ENCODE measurements at regions not wholly inside any gene's neighbourhood (a gene's known extent, or its start where the extent isn't known, plus 50 kb on each side); places are given as distances from the start of the nearest gene placed in this dataset.

DNA sequence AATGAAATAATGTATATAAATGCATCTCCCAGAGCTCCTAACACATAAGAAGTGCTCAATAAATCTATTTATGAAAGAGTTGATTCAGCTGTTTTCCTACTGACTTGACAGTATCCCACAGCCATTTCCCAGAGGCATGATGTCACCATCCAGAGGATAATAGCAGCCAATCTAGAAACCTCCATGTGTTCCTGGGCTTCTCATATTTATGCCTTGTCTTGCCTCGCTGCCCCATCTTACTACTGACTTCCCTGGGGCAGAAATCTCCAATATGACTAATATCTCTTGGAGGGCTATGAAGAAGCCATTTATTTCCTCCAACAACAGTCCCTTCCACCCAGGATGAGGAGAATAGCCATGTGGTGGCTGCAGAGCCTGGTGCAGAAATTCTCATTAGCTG lies 115.4 kb upstream of the NAV2 start:
- WGBS, result 90% methylated on average over 1 of the region's 1 CpG
- H3K4me3 ChIP-seq (ENCODE audit: low read depth, low read length), result no peak overlapping the region
- no peaks in the 10 kb centered on the region for H3K36me3 ChIP-seq (ENCODE audit: insufficient read depth)
- H3K4me1 ChIP-seq (ENCODE audit: insufficient read depth), result peaks cover 4% of the 10 kb centered on the region
- H3K27ac ChIP-seq (ENCODE audit: low read depth), result no peak overlapping the region
- no peak for DNase-seq (ENCODE audit: extremely low spot score)

DNA sequence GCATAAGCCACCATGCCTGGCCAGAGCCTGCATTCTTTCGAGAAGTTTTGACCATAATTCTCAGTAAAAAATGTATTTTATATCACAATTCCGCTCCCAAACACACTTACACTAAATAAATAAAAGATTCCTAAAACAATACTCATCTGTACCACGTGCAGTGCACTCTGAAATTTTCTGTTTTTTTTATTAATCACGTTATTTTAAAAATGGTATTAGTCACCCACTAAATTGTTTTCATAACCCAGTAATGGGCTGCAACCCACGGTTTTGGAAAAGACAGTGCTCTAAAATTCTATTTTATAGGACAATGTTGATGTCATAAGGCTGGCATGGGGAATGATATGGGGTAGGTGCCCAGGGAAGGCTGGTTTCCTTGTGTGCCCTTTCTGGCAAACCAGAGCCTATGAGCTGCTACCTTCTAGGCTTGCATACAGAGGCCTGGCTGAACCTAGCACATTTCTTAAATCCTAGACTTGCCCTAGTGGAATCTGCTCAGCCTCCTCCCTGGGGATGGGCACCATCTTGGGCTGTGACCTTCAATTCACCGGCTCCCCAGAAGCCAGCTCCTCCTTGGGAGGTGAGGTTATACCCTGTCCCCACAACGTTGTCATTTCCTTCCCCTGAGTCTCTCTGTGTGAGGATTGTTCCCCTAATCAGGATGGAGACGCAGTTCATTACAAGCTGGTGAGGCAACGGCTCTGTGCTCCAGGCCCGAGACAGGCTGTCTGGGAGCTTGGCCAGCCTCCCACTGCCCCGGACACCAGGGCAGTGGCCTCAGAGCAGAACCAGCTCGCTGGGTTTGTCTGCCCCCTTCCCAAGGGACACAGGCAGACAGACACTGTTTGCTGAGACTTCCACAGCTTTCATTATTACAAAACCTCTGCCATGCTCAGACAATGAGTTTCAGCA lies 116.5 kb upstream of the NAV2 start:
- 35% methylated on average over 12 of the region's 12 CpGs for WGBS
- H3K27ac ChIP-seq (ENCODE audit: low read depth), result peak overlapping the region; percentile 43
- peaks cover 4% of the 10 kb centered on the region for H3K4me1 ChIP-seq (ENCODE audit: insufficient read depth)
- no peaks in the 10 kb centered on the region for H3K36me3 ChIP-seq (ENCODE audit: insufficient read depth)
- no peak for DNase-seq (ENCODE audit: extremely low spot score)
- no peak overlapping the region for H3K4me3 ChIP-seq (ENCODE audit: low read depth, low read length)

DNA sequence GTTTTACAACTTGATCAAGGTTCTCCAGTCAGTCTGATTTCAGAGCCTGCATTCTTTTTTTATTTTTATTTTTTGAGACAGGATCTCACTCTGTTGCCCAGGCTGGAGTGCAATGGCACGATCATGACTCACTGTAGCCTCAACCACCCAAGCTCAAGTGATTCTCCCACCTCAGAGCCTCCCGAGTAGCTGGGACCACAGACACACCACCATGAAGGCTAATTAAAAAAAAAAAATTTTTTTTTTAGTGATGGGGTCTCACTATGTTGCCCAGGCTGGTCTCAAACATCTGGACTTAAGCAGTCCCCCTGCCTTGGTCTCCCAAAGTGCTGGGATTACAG lies 117.2 kb upstream of the NAV2 start:
- no peak overlapping the region for H3K27ac ChIP-seq (ENCODE audit: low read depth)
- H3K36me3 ChIP-seq (ENCODE audit: insufficient read depth), result no peaks in the 10 kb centered on the region
- no peak overlapping the region for H3K4me3 ChIP-seq (ENCODE audit: low read depth, low read length)
- 90% methylated on average over 2 of the region's 2 CpGs for WGBS
- no peak for DNase-seq (ENCODE audit: extremely low spot score)
- peaks cover 4% of the 10 kb centered on the region for H3K4me1 ChIP-seq (ENCODE audit: insufficient read depth)

DNA sequence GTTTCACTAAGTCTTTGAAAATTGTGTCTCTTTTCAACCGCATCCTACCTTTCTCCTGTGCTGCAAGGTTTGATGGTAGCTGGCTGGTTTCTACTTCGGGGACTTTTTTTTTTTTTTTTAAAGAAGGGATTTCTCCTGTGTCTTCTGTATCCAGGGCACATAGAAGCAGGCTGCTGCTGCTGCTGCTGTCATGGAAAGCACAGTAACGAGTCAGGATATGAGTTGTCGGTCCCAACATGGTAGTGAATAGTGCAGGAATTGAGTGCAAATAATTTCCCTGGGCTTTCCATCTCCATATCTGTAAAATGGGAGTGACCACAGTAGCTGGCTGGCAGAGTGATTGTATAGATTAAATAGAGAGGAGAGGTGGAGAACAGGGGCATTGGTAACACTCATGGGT lies 118.3 kb upstream of the NAV2 start:
- no peak for DNase-seq (ENCODE audit: extremely low spot score)
- no peak overlapping the region for H3K27ac ChIP-seq (ENCODE audit: low read depth)
- H3K4me1 ChIP-seq (ENCODE audit: insufficient read depth), result peaks cover 4% of the 10 kb centered on the region
- WGBS, result 94% methylated on average over 4 of the region's 4 CpGs
- H3K4me3 ChIP-seq (ENCODE audit: low read depth, low read length), result no peak overlapping the region
- no peaks in the 10 kb centered on the region for H3K36me3 ChIP-seq (ENCODE audit: insufficient read depth)

DNA sequence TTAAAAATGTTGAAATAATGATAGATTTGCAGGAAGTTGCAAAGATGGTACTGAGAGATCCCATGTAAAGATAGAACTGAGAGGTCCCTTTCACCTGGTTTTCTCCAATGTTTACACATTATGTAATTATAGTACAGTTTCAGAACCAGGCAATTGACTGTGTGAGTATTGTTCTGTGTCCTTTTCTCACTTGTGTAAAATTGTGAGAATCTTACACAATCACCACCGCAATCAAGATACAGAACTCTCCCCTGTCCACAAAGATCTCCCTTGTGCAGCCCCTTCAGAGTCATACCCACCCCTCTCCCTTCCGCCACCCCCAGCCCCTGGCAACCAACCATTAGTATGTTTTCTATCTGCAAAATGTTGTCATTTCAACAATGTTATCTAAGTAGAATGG lies 119.8 kb upstream of the NAV2 start:
- peaks cover 4% of the 10 kb centered on the region for H3K4me1 ChIP-seq (ENCODE audit: insufficient read depth)
- no peak for DNase-seq (ENCODE audit: extremely low spot score)

DNA sequence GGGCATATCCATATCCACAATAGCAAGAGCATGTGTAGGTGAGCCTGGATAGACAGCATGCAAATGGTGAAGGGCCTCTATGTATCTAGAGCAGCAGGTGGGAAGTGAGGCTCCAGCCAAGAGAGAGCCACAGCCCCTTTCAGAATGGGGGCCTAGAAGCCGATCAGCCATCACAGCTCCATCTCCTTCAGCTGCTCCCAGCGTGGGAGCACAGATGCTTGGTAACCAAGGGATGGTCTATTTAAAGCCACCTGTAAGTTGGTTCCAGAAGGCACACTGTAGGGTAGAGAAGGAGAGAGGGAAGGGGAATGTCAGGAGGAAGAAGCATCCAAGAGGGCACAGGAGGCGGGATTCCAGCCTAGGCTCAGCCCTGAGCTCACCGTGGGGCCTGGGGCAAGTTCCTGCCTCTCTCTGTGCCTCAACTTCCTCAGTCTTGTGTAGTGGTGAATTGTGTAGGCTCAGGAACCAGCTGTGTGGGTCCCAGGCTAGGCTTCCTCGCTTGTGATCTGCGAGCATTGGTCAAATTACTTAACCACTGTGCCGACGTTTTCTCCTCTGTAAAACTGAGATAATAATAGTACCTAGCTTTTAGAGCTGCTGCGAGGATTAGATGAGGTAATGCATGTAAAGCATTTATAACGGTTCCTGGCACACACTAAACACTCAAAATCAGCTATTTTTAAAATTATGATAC lies 122.9 kb upstream of the NAV2 start:
- no peaks in the 10 kb centered on the region for H3K36me3 ChIP-seq (ENCODE audit: insufficient read depth)
- no peak overlapping the region for H3K27ac ChIP-seq (ENCODE audit: low read depth)
- H3K4me1 ChIP-seq (ENCODE audit: insufficient read depth), result no peaks in the 10 kb centered on the region
- no peak overlapping the region for H3K4me3 ChIP-seq (ENCODE audit: low read depth, low read length)
- WGBS, result 73% methylated on average over 10 of the region's 10 CpGs
- DNase-seq (ENCODE audit: extremely low spot score), result no peak

More for the DNA sequence above, 119.8 kb upstream of the NAV2 start:
- Histone ChIP-seq H3K4me3 (ENCODE audit: low read depth, low read length) (no peak overlapping the region), H3K36me3 (ENCODE audit: insufficient read depth) (no peaks in the 10 kb centered on the region), H3K27ac (ENCODE audit: low read depth) (no peak overlapping the region)
- 84% methylated on average over 2 of the region's 2 CpGs for WGBS

DNA sequence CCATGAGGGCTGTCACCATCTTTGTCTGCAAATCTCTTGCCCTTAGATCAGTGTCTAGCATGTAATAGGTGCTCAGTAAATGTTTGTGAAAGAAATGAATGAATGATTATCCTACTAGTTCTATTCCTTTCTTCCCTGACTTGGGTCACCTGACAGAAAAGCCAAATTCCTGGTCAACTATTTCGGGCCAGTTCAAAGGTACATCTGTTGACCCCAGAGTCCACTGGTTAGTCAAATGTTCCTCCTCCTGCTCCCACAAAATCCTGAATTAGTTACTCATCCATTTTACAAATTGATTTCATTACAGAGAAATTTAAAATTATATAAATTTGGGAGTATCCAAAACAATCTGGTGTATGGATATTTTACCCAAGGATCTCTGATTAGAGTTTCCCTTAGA lies 124.7 kb upstream of the NAV2 start:
- no peaks in the 10 kb centered on the region for H3K4me1 ChIP-seq (ENCODE audit: insufficient read depth)
- no peaks in the 10 kb centered on the region for H3K36me3 ChIP-seq (ENCODE audit: insufficient read depth)
- no peak overlapping the region for H3K27ac ChIP-seq (ENCODE audit: low read depth)
- WGBS, result 100% methylated on average over 1 of the region's 1 CpG
- no peak for DNase-seq (ENCODE audit: extremely low spot score)
- H3K4me3 ChIP-seq (ENCODE audit: low read depth, low read length), result no peak overlapping the region

DNA sequence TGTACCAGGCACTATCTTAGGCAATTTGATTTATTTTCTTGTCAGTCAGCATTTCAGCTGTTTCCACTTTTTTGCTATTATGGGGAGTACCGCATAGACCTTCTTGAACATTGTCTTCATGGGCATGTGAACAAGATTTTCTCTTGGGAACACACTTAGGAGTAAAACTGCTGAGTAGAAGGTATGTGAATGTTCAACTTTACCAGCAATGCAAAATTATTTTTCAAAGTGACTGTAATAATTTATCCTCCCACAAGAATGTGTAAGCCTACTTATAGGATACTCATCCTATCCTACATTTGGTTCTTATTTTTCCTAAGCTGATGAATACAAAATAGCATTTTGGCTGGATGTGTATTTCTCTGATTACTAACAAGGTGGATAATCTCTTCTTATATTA lies 132.0 kb upstream of the NAV2 start:
- DNase-seq (ENCODE audit: extremely low spot score), result no peak
- Histone ChIP-seq H3K4me1 (ENCODE audit: insufficient read depth) (no peaks in the 10 kb centered on the region), H3K36me3 (ENCODE audit: insufficient read depth) (no peaks in the 10 kb centered on the region), H3K27ac (ENCODE audit: low read depth) (no peak overlapping the region), H3K4me3 (ENCODE audit: low read depth, low read length) (no peak overlapping the region)
- 100% methylated on average over 1 of the region's 1 CpG for WGBS

DNA sequence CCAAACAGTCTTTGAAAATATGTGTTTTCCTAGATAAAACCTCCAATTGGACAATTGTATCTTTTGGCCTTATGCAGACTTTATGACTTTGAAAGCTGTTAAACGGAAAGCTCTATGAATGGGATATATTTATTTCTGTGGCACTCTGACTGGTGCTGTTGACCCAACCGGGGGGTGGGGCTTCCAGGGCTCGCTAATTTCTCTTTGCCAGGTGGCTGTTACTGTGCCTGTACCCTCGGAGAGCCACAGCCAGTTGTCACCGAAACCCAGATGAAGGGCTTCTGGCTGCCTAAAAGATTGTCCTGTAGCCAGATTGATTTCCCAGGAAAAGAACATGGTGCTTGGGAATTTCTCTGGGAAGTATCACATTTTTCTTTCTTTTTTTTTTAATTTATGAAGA lies 132.7 kb upstream of the NAV2 start:
- no peak for DNase-seq (ENCODE audit: extremely low spot score)
- Histone ChIP-seq H3K36me3 (ENCODE audit: insufficient read depth) (no peaks in the 10 kb centered on the region), H3K4me1 (ENCODE audit: insufficient read depth) (no peaks in the 10 kb centered on the region), H3K27ac (ENCODE audit: low read depth) (no peak overlapping the region), H3K4me3 (ENCODE audit: low read depth, low read length) (no peak overlapping the region)
- 94% methylated on average over 5 of the region's 5 CpGs for WGBS

DNA sequence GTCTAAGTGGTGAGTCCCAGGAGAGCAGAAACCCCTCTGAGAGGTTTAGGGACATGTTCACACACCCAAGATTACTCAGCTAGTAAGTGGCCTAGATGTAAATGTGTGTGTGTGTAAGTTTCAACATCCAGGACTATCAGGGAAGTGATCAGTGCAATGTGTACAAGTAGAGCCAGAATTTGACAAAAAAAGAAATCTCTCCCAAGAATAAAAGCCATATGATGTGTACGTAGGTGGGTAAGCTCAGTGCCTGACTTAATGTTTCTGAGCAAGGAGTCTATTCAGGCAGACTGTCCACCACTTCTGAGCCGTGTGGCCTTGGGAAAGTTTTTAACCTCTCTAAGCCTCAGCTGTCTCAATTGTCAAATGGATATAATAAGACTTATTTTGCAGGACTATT lies 133.8 kb upstream of the NAV2 start:
- Histone ChIP-seq H3K36me3 (ENCODE audit: insufficient read depth) (no peaks in the 10 kb centered on the region), H3K4me1 (ENCODE audit: insufficient read depth) (no peaks in the 10 kb centered on the region), H3K4me3 (ENCODE audit: low read depth, low read length) (no peak overlapping the region), H3K27ac (ENCODE audit: low read depth) (no peak overlapping the region)
- no peak for DNase-seq (ENCODE audit: extremely low spot score)
- 84% methylated on average over 2 of the region's 2 CpGs for WGBS

DNA sequence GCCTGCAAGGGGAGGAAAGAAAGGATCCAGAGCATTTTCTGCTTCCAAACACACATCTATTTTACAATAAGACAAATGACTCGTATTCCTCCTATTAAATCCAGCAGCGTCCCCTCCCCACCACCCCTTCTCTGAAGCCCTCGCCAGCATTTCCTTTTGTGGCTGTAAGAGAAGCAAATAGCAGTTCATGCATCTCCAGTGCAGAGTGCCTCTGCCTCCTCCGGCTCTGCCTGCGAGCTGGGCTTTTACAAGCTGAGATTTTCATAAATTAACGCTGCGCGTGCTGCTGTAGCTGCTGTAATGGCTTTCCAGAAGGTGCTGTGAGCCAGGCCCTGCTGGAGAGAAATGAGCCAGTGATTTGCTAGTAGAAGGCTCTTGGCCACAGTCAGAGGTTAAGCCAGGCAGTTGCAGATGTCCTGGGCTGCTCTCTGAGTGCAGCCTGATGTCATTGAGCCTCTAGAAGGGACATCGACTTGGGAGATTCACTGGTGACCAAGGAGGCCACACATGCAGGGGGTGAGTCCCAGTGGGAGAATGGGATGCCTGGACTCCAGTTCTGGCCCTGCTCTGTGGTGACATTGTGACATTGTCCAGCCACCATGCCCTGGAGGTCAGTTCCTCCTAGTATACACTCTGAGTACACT lies 134.5 kb upstream of the NAV2 start:
- WGBS, result 5% methylated on average over 9 of the region's 9 CpGs
- Histone ChIP-seq H3K4me3 (ENCODE audit: low read depth, low read length) (no peak overlapping the region), H3K27ac (ENCODE audit: low read depth) (peak overlapping the region; percentile 14), H3K36me3 (ENCODE audit: insufficient read depth) (no peaks in the 10 kb centered on the region), H3K4me1 (ENCODE audit: insufficient read depth) (no peaks in the 10 kb centered on the region)
- DNase-seq (ENCODE audit: extremely low spot score), result peak; percentile 77

DNA sequence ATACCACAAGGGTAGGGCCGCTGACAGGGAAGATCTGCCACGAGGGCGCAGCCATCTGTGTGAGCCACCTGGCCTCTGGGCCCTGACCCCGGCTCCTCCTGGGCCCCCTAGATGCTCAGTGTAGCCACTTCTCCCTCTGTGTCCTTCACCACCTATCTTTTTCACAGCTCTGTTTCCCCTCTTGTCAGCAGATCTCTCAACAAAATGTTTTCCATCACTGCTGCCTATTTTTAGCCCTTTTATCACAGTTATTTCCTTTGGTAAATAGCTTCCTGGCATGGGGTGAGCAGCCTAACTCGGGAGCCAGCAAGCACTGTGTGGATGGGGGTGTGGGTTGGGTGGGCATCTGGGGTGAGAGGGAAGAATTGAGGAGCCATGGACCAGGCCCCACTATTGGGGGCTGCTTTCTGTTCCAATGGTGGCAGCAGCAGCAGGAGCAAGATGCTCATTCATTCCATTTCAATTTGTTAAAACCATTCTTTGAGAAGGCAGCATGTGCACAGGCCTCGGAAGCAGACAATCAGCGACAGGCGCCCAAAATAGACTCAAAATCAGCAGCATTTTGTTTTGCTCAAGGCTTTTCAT lies 135.2 kb upstream of the NAV2 start:
- Histone ChIP-seq H3K27ac (ENCODE audit: low read depth) (peak overlapping the region; percentile 3), H3K4me1 (ENCODE audit: insufficient read depth) (no peaks in the 10 kb centered on the region), H3K4me3 (ENCODE audit: low read depth, low read length) (no peak overlapping the region), H3K36me3 (ENCODE audit: insufficient read depth) (no peaks in the 10 kb centered on the region)
- WGBS, result 21% methylated on average over 8 of the region's 8 CpGs
- DNase-seq (ENCODE audit: extremely low spot score), result no peak

DNA sequence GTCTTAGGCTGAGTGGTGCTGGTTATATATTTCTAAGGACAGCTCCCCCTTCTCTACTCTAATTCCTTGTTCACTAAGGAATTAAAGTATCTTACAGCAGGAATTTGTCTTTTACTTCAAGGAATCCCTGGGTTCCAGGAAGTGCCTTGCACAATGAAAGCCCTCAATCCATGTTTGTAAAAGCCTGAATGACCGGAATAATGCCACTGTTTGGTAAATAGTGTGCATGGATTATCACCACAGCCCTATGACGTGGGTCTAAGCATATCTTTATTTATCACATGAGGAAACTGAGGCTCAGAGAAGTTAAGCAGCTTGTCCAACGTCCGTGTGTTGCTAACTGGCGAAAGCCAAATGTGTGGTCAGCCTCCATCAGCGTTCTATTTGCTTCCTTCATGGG lies 135.7 kb upstream of the NAV2 start:
- Histone ChIP-seq H3K27ac (ENCODE audit: low read depth) (peak overlapping the region; percentile 3), H3K36me3 (ENCODE audit: insufficient read depth) (no peaks in the 10 kb centered on the region), H3K4me3 (ENCODE audit: low read depth, low read length) (no peak overlapping the region), H3K4me1 (ENCODE audit: insufficient read depth) (no peaks in the 10 kb centered on the region)
- DNase-seq (ENCODE audit: extremely low spot score), result no peak
- WGBS, result 70% methylated on average over 6 of the region's 6 CpGs

DNA sequence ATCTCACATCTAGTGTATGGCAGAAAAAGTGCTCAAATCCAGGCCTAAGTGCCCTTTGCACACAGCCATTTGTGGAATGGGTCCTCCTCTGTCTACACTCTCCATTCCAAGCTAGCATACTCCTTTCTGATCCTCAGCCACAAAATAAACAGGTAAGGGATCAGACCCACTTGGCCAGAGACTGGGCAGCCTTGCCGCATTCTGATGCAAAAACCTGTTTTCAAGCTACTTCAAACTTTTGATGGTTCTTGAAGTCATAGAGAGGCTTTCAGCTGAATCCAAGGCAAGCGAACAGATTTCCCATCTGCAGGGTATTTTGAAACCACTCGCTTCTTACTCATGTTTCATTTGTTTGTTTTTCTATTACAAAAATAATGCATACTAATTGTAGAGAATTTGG lies 136.6 kb upstream of the NAV2 start:
- Histone ChIP-seq H3K27ac (ENCODE audit: low read depth) (no peak overlapping the region), H3K4me3 (ENCODE audit: low read depth, low read length) (no peak overlapping the region), H3K4me1 (ENCODE audit: insufficient read depth) (no peaks in the 10 kb centered on the region), H3K36me3 (ENCODE audit: insufficient read depth) (no peaks in the 10 kb centered on the region)
- WGBS, result 95% methylated on average over 3 of the region's 3 CpGs
- DNase-seq (ENCODE audit: extremely low spot score), result no peak

Data from urinary bladder (tissue), 3 donors.